Fibroblast of lung (primary cell): ENCODE measurements at regions not wholly inside any gene's neighbourhood (a gene's known extent, or its start where the extent isn't known, plus 50 kb on each side); places are given as distances from the start of the nearest gene placed in this dataset.

ENCODE experiments used
- EZH2 ChIP-seq: IDR thresholded peaks from 2 replicates; pipeline ENCODE4 v1.5.1; 2012; ENCODE audit warnings: low read length, control low read depth, mild to moderate bottlenecking; ENCODE audit errors: missing control alignments
- TF ChIP-seq, protein P1 (sequence below), 2 donors: IDR thresholded peaks in 1 of 2; conservative IDR thresholded peaks in 1 of 2; 1 replicate in 1 of 2; 2 replicates in 1 of 2; pipeline ENCODE4 v1.5.1; 2011 to 2012; ENCODE audit warnings: low read length in 2 of 2, control low read depth in 1 of 2, inconsistent platforms in 1 of 2, low read depth in 1 of 2, mild to moderate bottlenecking in 1 of 2

DNA sequence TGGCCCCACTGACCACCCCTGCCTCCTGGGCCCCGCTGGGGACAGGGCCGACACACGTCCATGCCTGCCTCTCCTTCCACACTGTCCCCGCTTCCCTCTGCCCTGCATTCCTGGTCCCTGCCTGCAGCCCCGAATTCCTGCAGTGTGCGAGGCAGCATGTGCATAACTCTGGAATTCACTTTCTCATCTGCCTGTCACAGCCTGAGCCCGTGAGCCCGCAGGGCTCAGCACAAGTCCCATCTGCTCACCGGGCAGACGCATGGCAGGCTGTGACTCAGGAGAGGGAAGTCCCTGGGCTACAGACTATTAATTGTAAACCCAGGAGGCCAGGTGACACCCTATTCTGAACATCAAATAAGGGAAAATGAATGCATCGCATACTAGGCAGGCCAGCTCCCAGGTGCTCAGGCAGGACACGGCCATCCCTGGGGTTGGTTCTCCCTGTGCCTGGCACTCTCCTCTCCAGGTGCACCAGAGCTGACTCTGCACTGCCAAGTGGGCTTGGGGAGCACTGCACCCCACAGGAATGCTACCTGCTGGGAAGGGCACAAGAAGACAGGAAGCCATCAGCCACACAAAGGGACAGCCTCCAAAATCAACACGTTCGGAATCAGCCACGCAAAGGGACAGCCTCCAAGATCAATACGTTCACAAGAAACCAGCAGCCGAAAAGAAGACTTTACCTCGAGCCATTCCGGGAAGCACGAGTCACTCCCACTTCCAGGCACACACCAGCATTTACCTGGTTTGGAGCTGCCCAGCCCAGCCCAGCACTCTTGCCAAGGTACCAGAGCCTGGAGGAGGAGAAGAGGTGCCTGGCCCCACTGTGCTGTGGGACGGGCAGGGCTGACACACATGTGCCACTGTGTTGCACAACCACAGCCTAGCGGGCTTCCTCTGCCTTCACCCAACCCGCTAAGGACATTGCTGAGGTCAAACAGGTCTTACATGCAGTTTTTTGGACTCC is 65.9 kb downstream of the DLL1 start:
- TF ChIP-seq, protein P1, sequence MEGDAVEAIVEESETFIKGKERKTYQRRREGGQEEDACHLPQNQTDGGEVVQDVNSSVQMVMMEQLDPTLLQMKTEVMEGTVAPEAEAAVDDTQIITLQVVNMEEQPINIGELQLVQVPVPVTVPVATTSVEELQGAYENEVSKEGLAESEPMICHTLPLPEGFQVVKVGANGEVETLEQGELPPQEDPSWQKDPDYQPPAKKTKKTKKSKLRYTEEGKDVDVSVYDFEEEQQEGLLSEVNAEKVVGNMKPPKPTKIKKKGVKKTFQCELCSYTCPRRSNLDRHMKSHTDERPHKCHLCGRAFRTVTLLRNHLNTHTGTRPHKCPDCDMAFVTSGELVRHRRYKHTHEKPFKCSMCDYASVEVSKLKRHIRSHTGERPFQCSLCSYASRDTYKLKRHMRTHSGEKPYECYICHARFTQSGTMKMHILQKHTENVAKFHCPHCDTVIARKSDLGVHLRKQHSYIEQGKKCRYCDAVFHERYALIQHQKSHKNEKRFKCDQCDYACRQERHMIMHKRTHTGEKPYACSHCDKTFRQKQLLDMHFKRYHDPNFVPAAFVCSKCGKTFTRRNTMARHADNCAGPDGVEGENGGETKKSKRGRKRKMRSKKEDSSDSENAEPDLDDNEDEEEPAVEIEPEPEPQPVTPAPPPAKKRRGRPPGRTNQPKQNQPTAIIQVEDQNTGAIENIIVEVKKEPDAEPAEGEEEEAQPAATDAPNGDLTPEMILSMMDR (conservative IDR thresholded peaks at IDR 0.05 in 1 of 2, IDR thresholded peaks at IDR 0.05 in 1 of 2; ENCODE audit: low read depth in 1 of 2, low read length in 2 of 2), result no peak
- no peak for TF ChIP-seq EZH2
